ENCODE measurements at regions not wholly inside any gene's neighbourhood (a gene's known extent, or its start where the extent isn't known, plus 50 kb on each side); places are given as distances from the start of the nearest gene placed in this dataset.

DNA sequence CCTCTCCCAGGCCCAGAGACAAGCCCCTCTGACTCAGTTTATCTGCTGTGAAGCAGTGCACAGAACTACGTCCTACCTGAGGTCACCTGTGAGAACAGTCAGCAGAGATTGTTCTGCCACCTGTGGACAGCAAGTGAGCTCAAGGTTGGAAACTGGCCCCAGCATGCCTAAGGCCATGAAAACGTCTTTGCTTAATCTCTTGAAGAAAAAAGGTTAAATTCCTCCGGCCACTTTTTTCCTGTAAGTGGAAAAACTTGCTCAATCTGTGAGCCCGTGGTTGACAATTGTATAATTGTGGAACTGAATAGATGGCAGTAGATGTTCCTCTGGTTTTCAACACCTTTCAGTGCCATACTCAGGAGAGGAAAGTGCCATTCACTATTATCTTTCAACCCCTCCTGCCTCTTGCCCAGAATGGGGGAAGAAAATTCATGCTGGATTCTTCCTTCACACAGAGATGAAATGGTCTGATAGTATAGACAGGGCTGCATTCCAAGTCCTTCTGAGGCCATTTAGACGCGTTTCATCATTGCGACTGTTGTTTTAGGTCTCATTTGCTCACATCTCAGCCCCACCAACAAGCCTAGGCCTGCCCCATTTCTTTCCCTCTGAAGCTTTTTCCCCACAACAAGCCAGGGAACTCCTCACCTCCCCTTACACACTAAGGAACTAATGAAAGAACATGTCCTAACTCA lies 292.9 kb downstream of the FZD1 start:
- TF ChIP-seq Cebpa-rat (IDR thresholded peaks at IDR 0.05): no peak
- no peaks in the 10 kb centered on the region for H3K27me3 ChIP-seq
- no peaks in the 10 kb centered on the region for H3K9me3 ChIP-seq
- no peaks in the 10 kb centered on the region for H3K36me3 ChIP-seq
- no peaks in the 10 kb centered on the region for H4K20me1 ChIP-seq
- no peak overlapping the region for H3K4me2 ChIP-seq
- no peaks in the 10 kb centered on the region for H3K4me1 ChIP-seq
- no peak overlapping the region for H3K27ac ChIP-seq
- no peak overlapping the region for H3K9ac ChIP-seq
- no peak overlapping the region for H3K4me3 ChIP-seq

DNA sequence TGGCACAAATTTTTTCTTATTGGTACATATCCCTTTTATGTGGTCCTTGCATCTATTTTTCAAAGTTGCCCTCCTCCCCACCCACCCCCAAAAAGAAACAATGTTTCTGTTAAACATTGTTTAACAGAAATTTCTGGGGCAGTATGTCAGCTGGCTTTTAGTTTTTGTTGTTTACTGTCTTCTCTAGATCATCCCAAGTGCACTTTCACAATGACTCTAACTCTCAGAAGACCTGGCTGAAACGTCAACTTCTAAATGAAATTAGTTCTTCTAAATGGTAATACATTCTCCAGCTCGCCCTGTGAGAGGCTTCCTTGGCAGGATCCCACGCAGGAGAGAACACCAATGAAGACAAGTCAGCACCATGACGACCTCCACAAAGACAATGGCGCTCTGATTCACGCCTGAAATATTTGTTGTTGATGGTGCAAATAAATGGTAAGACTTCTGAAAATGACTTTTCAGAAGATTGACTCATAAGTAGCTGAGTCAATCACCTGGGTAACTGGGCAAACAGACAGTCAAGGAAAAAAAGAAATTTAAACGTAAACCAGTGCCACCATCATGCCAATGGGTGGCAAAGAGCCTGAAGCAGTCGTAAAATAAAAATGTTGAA lies 293.7 kb downstream of the FZD1 start:
- H3K4me2 ChIP-seq: no peak overlapping the region
- H4K20me1 ChIP-seq: no peaks in the 10 kb centered on the region
- H3K9me3 ChIP-seq: no peaks in the 10 kb centered on the region
- H3K27ac ChIP-seq: no peak overlapping the region
- no peak overlapping the region for H3K9ac ChIP-seq
- no peaks in the 10 kb centered on the region for H3K36me3 ChIP-seq
- no peaks in the 10 kb centered on the region for H3K27me3 ChIP-seq
- no peak for TF ChIP-seq Cebpa-rat (IDR thresholded peaks at IDR 0.05)
- no peaks in the 10 kb centered on the region for H3K4me1 ChIP-seq
- H3K4me3 ChIP-seq: no peak overlapping the region

GRCh38 chr7:91559947-91560346 lies 295.7 kb downstream of the FZD1 start:
- no peak for TF ChIP-seq Cebpa-rat (IDR thresholded peaks at IDR 0.05)
- H3K27me3 ChIP-seq: no peaks in the 10 kb centered on the region
- H3K9ac ChIP-seq: no peak overlapping the region
- H3K4me3 ChIP-seq: no peak overlapping the region
- H4K20me1 ChIP-seq: no peaks in the 10 kb centered on the region
- no peaks in the 10 kb centered on the region for H3K4me1 ChIP-seq
- no peaks in the 10 kb centered on the region for H3K9me3 ChIP-seq
- no peak overlapping the region for H3K4me2 ChIP-seq
- no peaks in the 10 kb centered on the region for H3K36me3 ChIP-seq
- no peak overlapping the region for H3K27ac ChIP-seq

DNA sequence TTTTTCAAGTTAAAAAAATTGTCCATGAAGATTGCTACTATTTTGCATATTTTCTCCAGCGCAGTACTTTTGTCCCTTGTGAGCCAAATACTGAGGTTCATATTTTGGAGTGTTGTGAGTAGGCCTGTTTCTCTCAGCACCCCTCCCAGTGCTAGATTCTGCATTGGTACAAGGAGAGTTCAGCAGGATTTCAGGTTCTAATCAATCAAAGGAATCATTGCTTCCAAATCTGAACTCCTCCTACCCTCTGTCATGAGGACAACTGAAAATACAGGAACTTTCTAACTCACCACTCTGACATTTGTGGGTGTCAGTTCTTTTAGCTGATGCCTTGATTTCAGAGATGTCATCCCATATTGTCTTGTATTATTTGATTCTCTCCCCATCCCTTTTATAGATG lies 299.9 kb downstream of the FZD1 start:
- Histone ChIP-seq H3K4me3 (no peak overlapping the region), H3K9ac (no peak overlapping the region), H3K4me1 (no peaks in the 10 kb centered on the region), H3K4me2 (no peak overlapping the region), H3K27ac (no peak overlapping the region), H3K27me3 (no peaks in the 10 kb centered on the region), H4K20me1 (no peaks in the 10 kb centered on the region), H3K36me3 (no peaks in the 10 kb centered on the region), H3K9me3 (no peaks in the 10 kb centered on the region)
- TF ChIP-seq Cebpa-rat (IDR thresholded peaks at IDR 0.05): no peak

DNA sequence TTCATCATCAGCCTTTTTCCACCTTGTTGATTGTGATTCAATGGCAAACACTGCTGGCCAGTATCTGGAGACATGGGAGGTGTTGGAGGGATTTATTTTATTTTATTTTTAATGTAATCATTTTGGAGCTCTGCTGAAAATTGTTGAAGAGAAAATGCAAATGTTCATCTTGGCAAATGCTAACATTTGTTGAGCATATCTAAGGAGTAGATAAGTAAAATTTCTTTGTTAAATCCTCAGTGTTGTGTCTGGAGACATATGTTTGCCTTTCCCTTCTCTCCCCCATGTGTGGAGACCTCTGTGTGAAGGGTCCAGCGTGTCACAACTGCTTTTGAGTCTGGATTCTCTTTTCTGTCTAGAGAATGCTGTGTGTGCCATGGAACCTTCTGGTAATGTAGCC lies 300.3 kb downstream of the FZD1 start:
- TF ChIP-seq Cebpa-rat (IDR thresholded peaks at IDR 0.05): no peak
- no peak overlapping the region for H3K27ac ChIP-seq
- no peak overlapping the region for H3K4me2 ChIP-seq
- H4K20me1 ChIP-seq: no peaks in the 10 kb centered on the region
- no peak overlapping the region for H3K9ac ChIP-seq
- no peaks in the 10 kb centered on the region for H3K4me1 ChIP-seq
- no peak overlapping the region for H3K4me3 ChIP-seq
- no peaks in the 10 kb centered on the region for H3K36me3 ChIP-seq
- no peaks in the 10 kb centered on the region for H3K27me3 ChIP-seq
- H3K9me3 ChIP-seq: no peaks in the 10 kb centered on the region

DNA sequence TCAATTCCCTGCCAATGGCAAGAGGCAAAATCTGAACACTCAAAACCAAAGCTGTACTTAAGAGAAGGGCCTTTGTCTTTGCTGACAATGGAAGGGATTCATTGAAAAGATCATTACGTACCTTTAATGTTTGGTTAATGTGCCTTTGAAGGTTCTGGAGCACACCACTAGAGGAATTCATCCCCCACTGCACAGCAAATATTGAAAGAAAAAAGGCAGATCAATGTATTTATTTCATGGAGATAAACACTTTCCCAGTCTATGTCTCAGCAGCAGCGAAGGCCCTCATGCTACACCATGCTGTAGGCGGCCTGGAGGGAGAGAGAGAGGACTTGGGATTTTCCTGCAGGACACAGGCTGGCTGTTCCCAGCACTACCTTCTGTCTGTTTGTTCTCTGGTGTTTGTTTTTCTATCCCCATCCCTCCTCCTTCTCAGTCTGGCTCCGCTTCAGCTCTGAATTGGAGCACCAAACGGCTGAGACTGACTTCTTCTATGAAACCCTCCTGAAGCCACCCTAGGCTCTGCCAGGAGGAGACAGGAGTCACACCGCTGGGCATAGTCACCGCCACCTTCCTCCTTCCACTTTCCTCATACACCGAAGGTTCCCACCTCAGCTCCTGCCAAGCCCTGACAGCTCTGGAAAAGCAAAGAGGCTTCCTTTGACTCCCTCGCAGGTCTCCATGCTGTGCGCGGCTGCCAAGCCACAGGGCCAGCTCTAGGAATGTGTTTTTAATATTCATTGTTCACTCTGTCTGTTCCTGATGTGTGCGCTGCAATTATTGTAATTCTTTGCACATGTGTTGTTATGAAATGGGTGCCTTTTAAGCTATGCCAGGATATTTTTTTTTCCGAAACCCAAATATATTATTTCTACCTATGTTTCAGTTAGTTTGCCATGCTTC lies 301.5 kb downstream of the FZD1 start:
- H3K9ac ChIP-seq: no peak overlapping the region
- H4K20me1 ChIP-seq: no peaks in the 10 kb centered on the region
- H3K27me3 ChIP-seq: no peaks in the 10 kb centered on the region
- TF ChIP-seq Cebpa-rat (IDR thresholded peaks at IDR 0.05): no peak
- H3K9me3 ChIP-seq: no peaks in the 10 kb centered on the region
- H3K4me3 ChIP-seq: no peak overlapping the region
- no peaks in the 10 kb centered on the region for H3K36me3 ChIP-seq
- H3K27ac ChIP-seq: no peak overlapping the region
- no peak overlapping the region for H3K4me2 ChIP-seq
- H3K4me1 ChIP-seq: no peaks in the 10 kb centered on the region

DNA sequence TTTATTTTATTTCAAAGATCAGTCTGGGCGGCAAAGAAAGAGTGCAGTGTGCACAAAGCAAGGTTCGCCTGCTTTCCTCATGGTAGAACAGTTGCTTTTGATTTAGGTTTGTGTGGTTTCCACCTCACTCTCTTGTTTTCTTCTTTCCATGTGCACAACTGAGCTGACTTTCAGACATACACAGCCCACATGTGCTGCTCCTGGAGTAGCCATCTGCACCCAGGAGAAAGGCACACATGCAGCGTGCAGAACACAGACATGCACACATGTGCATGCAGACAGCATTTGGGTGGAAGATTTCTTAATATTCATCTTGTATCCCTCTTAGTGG lies 302.1 kb downstream of the FZD1 start:
- no peak overlapping the region for H3K27ac ChIP-seq
- no peak for TF ChIP-seq Cebpa-rat (IDR thresholded peaks at IDR 0.05)
- H3K4me1 ChIP-seq: no peaks in the 10 kb centered on the region
- no peaks in the 10 kb centered on the region for H4K20me1 ChIP-seq
- H3K27me3 ChIP-seq: no peaks in the 10 kb centered on the region
- H3K4me2 ChIP-seq: no peak overlapping the region
- no peaks in the 10 kb centered on the region for H3K9me3 ChIP-seq
- no peak overlapping the region for H3K9ac ChIP-seq
- H3K4me3 ChIP-seq: no peak overlapping the region
- H3K36me3 ChIP-seq: no peaks in the 10 kb centered on the region

DNA sequence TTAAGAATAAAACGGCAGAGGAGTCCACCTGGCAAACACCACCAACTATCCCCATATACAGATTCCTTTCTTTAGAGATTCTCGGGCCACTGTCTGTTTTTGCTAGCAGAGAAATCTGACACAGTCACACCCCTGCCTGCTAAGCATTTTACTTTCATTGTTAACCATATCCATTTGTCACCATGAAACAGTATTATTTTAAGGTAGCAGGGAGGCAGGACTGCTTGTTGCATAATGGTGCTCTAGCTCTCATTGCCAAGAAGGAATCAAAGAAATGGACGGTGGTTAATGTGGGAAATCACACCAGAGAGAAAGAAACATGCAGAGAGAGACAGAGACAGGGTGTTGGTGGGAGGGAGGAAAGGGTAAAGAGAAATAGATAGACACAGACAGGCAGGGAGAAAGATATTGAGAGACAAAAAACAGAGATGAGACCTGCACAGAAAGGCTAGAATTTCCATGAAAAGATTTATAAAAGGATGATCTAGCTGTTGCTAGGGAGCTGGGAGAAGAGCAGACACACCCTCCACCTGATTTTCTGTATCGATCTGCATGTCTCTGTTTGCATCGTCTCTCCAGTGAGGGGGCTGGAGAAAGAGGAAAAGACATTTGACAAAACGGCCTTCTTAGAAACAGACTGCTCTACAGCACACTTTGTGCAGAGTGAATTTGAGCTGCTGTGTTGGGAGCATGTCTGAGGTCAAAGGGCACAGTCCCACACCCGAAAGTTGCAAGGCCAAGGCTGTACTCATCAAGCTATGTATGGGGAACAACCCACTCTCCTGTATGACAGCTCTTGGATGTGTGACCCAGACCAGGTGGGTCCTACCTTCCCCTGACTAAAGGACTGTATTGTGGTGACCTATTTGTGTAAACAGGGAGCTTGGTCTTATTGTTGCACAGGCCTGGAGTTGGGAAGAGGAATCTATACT lies 303.1 kb downstream of the FZD1 start:
- Histone ChIP-seq H3K27me3 (no peaks in the 10 kb centered on the region), H3K27ac (no peak overlapping the region), H3K4me3 (no peak overlapping the region), H3K4me2 (no peak overlapping the region), H3K9me3 (no peaks in the 10 kb centered on the region), H3K36me3 (no peaks in the 10 kb centered on the region), H3K9ac (no peak overlapping the region), H4K20me1 (no peaks in the 10 kb centered on the region), H3K4me1 (no peaks in the 10 kb centered on the region)
- TF ChIP-seq Cebpa-rat (IDR thresholded peaks at IDR 0.05): no peak

DNA sequence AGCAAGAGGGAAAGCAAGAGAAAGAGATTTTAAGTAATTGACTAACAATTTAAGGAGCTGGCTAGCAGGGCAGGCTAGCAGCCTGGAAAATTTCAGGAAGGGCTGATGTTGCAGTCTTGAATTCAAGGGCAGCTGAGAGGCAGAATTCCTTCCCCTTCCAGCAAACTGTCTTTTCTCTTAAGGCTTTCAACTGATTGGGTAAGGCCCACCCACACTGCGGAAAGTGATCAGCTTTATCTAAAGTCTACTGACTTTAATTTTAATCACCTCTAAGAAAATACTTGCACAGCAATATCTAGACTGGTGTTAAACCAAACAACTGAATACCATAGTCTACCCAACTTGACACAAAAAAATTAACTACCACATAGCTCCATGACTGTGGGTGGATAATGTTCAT lies 303.9 kb downstream of the FZD1 start:
- no peak overlapping the region for H3K4me2 ChIP-seq
- no peak overlapping the region for H3K4me3 ChIP-seq
- H3K9me3 ChIP-seq: no peaks in the 10 kb centered on the region
- no peak overlapping the region for H3K9ac ChIP-seq
- no peaks in the 10 kb centered on the region for H4K20me1 ChIP-seq
- TF ChIP-seq Cebpa-rat (IDR thresholded peaks at IDR 0.05): no peak
- no peaks in the 10 kb centered on the region for H3K4me1 ChIP-seq
- no peaks in the 10 kb centered on the region for H3K27me3 ChIP-seq
- H3K27ac ChIP-seq: no peak overlapping the region
- H3K36me3 ChIP-seq: no peaks in the 10 kb centered on the region

Measured in BLaER1 (cell line).